ENCODE measurements at regions not wholly inside any gene's neighbourhood (a gene's known extent, or its start where the extent isn't known, plus 50 kb on each side); places are given as distances from the start of the nearest gene placed in this dataset.

DNA sequence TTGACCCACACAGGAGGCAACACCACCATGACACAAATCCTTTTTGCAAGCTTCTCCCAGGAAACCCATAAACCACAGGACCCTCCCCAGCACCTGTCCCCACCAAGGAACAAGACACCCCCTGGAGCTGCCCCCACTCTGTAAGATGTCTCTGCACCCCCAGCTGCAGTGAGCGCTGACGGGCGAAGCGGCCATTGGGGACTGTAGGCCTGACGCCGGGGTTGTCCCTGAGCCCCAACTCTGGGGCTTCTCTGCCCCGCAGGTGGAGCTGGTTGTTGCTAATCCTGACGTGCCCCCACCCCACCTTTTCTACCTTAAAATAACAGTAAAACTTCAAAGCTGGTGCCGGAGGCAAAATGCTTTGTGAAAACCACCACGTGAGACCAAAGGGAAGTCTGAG is 94.7 kb upstream of the PPP2R2D start:
- H3K9ac ChIP-seq: no peak overlapping the region
- no peak overlapping the region for H2AFZ ChIP-seq (ENCODE audit: low read depth)
- no peak overlapping the region for H3K4me3 ChIP-seq (IDR thresholded peaks at IDR 0.05; ENCODE audit: insufficient read depth, low read depth, low read length)
- H3K36me3 ChIP-seq (ENCODE audit: insufficient read depth): no peaks in the 10 kb centered on the region
- H3K27me3 ChIP-seq (ENCODE audit: insufficient read depth, low read depth): peaks cover 6% of the 10 kb centered on the region; the same call in 1 of the 2 replicates
- no peaks in the 10 kb centered on the region for H3K79me2 ChIP-seq (ENCODE audit: insufficient read depth, low read depth)
- H3K4me2 ChIP-seq: no peak overlapping the region
- H3K27ac ChIP-seq: no peak overlapping the region
- no peaks in the 10 kb centered on the region for H3K4me1 ChIP-seq (ENCODE audit: low read depth, poor library complexity, severe bottlenecking)
- TF ChIP-seq, protein P1, sequence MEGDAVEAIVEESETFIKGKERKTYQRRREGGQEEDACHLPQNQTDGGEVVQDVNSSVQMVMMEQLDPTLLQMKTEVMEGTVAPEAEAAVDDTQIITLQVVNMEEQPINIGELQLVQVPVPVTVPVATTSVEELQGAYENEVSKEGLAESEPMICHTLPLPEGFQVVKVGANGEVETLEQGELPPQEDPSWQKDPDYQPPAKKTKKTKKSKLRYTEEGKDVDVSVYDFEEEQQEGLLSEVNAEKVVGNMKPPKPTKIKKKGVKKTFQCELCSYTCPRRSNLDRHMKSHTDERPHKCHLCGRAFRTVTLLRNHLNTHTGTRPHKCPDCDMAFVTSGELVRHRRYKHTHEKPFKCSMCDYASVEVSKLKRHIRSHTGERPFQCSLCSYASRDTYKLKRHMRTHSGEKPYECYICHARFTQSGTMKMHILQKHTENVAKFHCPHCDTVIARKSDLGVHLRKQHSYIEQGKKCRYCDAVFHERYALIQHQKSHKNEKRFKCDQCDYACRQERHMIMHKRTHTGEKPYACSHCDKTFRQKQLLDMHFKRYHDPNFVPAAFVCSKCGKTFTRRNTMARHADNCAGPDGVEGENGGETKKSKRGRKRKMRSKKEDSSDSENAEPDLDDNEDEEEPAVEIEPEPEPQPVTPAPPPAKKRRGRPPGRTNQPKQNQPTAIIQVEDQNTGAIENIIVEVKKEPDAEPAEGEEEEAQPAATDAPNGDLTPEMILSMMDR (conservative IDR thresholded peaks at IDR 0.05; ENCODE audit: low read depth, low read length): no peak
- no peaks in the 10 kb centered on the region for H4K20me1 ChIP-seq (ENCODE audit: insufficient read depth)

DNA sequence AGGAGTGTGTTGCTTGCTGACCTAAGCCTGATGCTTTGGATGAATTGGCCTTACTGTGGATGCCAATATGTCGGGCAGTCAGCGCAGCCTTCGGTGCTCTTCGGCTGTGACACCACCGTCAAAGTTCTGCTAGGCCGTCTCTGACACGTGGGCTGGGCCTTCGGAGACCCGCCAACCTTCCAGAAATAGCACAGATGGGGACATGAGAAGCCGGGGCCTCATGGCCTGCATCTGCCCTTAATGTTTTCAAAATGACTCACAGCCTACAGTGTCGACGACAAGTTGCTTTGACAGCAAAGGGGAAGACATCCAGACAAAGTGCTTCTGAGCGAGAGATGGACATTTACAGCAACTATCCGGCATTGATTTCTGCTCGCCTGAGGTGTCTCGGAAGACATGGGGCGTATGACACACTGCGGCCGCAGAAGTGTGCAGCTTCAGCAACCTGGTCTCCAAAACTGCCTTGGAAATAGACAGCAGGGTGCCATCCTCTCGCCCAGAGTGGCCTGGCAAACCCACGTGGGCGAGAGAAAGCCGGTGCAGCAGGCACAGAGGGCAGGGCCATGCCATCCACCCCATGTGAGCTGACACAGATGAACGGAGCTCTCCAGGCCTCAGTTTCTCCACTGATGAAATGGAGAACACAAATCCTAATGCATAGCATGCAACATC is 94.0 kb upstream of the PPP2R2D start:
- Histone ChIP-seq H3K27ac (no peak overlapping the region), H3K27me3 (ENCODE audit: insufficient read depth, low read depth) (peaks cover 5% of the 10 kb centered on the region; the same call in 1 of the 2 replicates), H2AFZ (ENCODE audit: low read depth) (no peak overlapping the region), H3K36me3 (ENCODE audit: insufficient read depth) (no peaks in the 10 kb centered on the region), H3K4me1 (ENCODE audit: low read depth, poor library complexity, severe bottlenecking) (no peaks in the 10 kb centered on the region), H3K79me2 (ENCODE audit: insufficient read depth, low read depth) (no peaks in the 10 kb centered on the region), H3K4me2 (no peak overlapping the region), H3K9ac (no peak overlapping the region), H4K20me1 (ENCODE audit: insufficient read depth) (no peaks in the 10 kb centered on the region), H3K4me3 (IDR thresholded peaks at IDR 0.05; ENCODE audit: insufficient read depth, low read depth, low read length) (no peak overlapping the region)
- TF ChIP-seq, protein P1 (conservative IDR thresholded peaks at IDR 0.05; ENCODE audit: low read depth, low read length): no peak

DNA sequence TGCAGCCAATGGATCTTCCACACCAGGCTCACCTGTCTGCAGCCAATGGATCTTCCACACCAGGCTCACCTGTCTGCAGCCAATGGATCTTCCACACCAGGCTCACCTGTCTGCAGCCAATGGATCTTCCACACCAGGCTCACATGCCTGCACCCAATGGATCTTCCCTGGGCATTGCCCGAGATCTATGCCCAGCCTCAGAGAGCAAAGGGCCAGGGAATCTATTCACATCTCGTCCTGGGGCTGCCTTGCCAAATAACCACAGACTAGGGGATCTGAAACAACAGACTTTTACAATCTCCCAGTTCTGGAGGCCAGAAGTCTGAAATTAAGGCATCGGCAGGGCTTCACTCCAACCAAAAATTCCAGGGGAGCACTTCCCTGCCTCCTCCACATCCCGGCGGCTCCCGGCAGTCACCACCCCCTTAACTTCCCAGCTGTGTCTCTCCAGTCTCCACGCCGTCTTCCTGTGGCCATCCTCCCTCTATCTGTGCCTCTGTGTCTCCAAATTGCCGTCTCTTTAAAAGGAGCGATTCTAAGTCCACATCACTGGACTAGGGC is 92.4 kb upstream of the PPP2R2D start:
- no peak overlapping the region for H3K4me2 ChIP-seq
- no peaks in the 10 kb centered on the region for H3K36me3 ChIP-seq (ENCODE audit: insufficient read depth)
- no peaks in the 10 kb centered on the region for H3K4me1 ChIP-seq (ENCODE audit: low read depth, poor library complexity, severe bottlenecking)
- H3K27me3 ChIP-seq (ENCODE audit: insufficient read depth, low read depth): peaks cover 4% of the 10 kb centered on the region; the same call in 1 of the 2 replicates
- no peak overlapping the region for H3K4me3 ChIP-seq (IDR thresholded peaks at IDR 0.05; ENCODE audit: insufficient read depth, low read depth, low read length)
- no peaks in the 10 kb centered on the region for H4K20me1 ChIP-seq (ENCODE audit: insufficient read depth)
- no peak overlapping the region for H3K27ac ChIP-seq
- H2AFZ ChIP-seq (ENCODE audit: low read depth): no peak overlapping the region
- H3K9ac ChIP-seq: no peak overlapping the region
- H3K79me2 ChIP-seq (ENCODE audit: insufficient read depth, low read depth): no peaks in the 10 kb centered on the region
- TF ChIP-seq, protein P1 (conservative IDR thresholded peaks at IDR 0.05; ENCODE audit: low read depth, low read length): no peak

DNA sequence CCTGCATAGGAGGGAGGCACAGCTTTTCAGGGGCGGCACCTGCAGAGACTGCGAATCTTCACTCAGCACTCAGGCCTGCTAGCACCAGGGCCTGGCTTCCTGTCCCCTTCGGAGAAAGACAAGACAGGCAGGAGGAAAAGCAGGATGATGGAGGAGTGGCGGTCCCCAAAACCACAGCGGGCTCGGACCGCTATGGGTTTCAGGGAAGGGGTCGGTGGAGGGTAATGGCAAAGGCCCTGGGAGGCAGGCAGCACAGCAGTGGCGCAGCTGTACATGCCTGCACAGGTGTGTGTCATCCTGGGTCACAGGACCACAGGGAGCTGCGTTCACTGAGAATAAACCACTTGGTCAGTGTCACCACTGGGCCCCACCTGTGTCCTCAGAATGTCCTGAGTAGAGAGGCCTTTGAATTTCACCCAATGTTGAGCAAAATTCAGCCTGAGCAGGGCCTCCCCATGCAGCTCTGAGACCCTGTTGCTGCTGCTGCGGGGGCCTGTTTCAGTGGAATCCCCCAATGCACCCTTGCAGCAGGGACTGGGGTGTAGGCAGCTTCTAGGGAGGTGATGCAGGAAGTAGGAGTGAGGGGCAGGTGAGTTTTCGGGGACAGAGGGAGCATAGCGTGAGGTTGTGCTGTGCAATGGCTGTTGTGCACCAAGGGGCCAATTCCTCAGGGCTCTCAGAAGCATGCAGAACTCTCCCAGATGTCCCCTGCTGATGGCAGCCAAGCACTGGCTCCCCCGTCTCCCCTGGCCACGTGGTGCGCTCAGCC is 90.6 kb upstream of the PPP2R2D start:
- H3K79me2 ChIP-seq (ENCODE audit: insufficient read depth, low read depth): no peaks in the 10 kb centered on the region
- H3K27me3 ChIP-seq (ENCODE audit: insufficient read depth, low read depth): peaks cover 8% of the 10 kb centered on the region; the same call in 1 of the 2 replicates
- H3K4me1 ChIP-seq (ENCODE audit: low read depth, poor library complexity, severe bottlenecking): no peaks in the 10 kb centered on the region
- H3K4me3 ChIP-seq (IDR thresholded peaks at IDR 0.05; ENCODE audit: insufficient read depth, low read depth, low read length): no peak overlapping the region
- no peak overlapping the region for H2AFZ ChIP-seq (ENCODE audit: low read depth)
- H3K27ac ChIP-seq: no peak overlapping the region
- TF ChIP-seq, protein P1 (conservative IDR thresholded peaks at IDR 0.05; ENCODE audit: low read depth, low read length): no peak
- H3K36me3 ChIP-seq (ENCODE audit: insufficient read depth): no peaks in the 10 kb centered on the region
- no peak overlapping the region for H3K4me2 ChIP-seq
- H4K20me1 ChIP-seq (ENCODE audit: insufficient read depth): no peaks in the 10 kb centered on the region
- no peak overlapping the region for H3K9ac ChIP-seq
